HG03469 (cell line): ENCODE measurements at regions not wholly inside any gene's neighbourhood (a gene's known extent, or its start where the extent isn't known, plus 50 kb on each side); places are given as distances from the start of the nearest gene placed in this dataset.
"Not testable (repeated sequence)": the region's sequence is repeated elsewhere in the genome, so short reads cannot be mapped to it uniquely, and the experiment has no call there.

Source experiments
- ATAC-seq: cut with Tn5 transposase; IDR thresholded peaks from one replicate; pipeline ENCODE4 v1.9.1; 2021; ENCODE audit warnings: mild to moderate bottlenecking, moderate library complexity, moderate number of reproducible peaks; ENCODE audit not compliant: unreplicated experiment

DNA sequence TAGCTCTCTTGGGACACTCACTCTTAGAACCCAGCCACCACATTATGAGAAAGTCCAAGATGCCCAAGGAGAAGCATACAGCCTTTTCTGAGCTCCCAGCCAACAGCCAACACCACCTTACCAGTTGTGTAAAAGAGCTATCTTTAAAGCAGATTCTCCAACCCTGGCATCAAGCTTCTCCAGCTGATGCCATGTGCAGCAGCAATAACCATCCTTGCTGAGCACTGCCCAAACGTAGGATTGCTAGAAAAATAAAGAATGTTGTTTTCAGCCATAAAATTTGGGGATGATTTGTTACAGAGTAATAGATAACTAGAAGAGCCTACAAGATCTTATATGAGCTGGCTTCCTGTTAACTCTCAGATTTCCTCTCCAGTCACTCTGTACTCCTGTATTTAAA, 443.7 kb upstream of the DYNLRB2 start:
- no peak for ATAC-seq

DNA sequence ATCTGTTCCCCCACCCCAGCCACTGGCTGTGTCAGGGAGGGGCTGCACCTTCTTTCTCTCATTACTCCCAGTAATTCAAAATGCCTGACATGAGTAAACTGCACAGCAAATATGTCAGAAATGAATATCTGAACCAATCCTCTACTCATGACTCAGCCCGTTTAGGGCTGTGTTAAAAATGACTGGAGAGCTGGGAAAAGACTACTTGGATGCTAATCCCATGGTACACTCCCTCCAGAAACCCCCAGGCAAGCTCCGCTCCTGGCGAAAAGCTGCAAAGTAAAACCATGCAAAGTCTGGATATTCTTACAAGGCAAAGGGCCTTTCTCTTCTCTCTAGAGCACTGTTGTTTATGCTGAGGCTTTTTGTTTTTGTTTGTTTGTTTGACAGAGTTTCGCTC, 448.1 kb upstream of the DYNLRB2 start:
- ATAC-seq, result no peak

DNA sequence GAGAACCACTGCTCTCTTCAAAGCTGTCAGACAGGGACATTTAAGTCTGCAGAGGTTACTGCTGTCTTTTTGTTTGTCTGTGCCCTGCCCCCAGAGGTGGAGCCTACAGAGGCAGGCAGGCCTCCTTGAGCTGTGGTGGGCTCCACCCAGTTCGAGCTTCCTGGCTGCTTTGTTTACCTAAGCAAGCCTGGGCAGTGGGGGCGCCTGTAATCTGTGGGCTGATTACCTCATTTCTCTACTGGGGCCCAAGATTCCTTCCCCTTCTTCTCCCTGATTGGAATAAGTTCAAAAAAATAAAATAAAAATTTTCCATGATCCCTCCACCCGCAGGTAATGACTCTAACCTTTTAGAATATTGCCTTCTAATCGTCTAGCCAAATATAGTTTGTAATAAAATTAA, 449.3 kb upstream of the DYNLRB2 start:
- not testable (repeated sequence) for ATAC-seq

DNA sequence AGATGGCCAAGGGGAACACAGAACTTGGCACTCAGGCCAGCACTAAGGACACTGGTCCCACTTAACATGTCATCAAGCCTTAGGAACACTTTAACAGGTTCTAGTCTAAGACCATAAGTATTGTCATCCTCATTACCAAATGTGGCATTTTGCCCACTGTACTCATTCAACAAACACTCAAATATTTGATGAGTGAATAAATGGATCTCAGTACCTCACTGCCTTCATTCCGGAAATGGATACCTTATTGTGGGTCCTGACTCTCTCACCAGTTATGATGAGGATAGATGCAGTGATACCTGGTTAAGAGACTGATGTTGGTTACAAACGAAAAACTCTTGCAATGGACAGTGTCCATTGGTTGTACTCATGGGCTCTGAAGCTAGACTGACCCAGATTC, 455.2 kb upstream of the DYNLRB2 start:
- no peak for ATAC-seq

DNA sequence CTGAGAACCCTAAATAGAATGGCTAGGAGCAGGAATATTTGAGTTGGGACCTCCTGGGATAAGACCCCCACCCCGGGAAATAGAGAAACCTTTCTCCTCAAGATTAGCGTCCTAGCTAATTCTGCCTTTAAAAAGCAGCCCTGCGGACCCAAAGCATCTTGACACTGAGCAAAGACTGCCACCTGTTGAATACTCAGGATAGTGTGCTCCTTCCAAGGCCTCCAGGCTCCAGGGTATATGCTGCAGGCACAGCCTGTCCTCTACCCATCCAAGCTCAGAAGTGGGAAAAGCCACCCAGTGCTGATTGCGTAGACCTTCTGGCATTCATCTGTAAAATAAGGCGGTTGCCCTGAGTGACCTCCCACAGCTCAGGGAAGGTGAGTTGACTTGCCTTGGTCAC, 456.2 kb upstream of the DYNLRB2 start:
- ATAC-seq, result no peak

DNA sequence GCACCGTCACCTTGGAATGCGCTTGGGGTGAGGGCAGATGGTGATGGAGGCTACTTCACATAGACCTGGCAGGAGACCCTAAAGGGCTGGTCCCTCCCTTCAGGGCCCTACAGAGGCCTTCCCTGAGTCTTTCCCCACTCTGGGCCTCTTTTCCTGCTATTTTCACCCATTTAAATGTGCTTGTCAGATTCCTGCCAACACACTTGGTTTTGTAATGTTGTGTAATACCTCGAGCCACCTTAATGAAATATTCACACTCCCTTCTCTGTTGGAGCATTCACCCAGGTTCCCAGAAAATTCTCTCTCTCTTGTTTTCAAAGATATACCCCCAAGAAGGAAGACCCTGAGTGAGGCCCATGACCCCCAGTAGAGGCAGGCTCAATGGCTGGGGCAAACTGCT, 456.6 kb upstream of the DYNLRB2 start:
- ATAC-seq, result no peak

DNA sequence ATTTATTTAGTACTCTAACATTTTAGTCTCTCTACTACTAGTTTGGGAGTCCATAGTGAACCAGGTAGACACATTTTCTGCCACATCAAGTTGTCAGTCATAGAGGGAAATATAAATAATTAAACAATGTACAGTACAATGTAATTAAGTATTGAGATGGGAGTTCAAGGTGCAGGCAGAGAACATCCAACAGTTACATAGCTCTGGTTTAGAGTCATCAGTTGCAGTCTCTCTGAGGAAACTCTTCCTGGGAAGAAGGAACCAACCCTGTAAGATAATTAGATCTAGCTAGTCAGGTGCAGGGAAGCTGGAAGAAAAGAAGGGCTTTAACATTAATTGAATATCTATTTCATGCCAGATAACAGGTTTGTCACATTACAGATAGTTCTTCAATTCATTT, 457.9 kb upstream of the DYNLRB2 start:
- no peak for ATAC-seq

DNA sequence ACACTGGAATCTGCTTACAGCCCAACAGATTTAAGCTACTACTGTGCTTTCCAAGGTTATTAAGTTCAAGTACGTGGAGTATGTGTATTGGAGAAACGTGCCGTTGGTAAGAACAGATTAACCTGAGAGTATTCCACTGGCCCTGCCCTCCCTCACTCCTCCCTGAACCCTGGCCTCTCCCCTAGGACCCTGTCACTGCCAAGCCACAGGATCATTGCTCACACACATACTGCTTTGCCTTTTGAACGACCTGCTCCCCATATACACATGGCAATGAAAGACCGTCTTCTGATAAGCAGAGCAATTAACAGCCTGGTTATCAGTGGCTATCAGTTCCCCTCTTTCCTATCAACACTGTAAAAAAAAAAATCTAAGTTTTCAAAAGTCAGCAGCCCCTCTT, 458.9 kb upstream of the DYNLRB2 start:
- ATAC-seq, result no peak

DNA sequence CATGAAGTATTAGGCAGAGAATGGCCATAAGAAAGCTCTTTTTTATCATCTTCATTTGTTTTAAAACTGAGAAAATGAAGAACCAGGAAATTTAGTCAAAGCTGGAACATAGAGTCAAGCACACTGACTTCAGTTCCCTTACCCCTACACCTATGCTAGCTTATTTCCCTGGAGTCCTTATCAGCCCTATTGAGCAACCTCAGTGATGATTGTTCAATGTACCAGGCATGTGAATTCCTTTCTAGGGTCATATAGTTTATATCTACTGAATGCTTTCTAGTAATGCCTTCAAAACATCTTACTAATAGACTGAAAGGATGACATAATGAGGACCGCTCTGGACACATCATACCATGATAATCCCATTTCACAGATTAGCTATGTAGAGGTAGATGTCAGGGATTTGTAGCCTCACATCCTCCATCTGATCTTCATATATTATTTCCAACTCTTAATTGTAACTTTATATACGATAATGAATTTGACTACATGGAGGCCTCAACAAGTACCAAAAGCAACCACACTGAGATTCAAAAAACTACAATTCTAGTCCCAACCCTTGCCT, 460.4 kb upstream of the DYNLRB2 start:
- no peak for ATAC-seq

DNA sequence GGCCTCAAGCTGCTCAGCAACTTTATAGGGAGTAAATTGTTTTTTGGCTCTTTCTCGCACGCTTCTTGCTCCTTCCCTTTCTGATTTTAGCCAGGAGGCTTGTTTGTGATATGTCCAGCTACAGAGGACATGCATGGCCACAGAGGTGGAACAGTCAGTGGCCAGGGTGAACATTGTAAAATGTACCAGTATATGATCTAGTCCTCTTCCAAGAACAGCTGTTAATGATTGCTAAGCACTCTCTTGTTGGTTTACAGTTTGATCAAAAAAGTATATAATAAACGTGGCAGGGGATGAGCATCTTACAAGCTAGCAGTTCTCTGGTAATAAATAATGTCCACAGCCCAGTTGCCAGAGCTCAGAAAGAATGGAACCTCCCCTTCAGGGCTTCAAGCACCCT, 461.7 kb upstream of the DYNLRB2 start:
- no peak for ATAC-seq

DNA sequence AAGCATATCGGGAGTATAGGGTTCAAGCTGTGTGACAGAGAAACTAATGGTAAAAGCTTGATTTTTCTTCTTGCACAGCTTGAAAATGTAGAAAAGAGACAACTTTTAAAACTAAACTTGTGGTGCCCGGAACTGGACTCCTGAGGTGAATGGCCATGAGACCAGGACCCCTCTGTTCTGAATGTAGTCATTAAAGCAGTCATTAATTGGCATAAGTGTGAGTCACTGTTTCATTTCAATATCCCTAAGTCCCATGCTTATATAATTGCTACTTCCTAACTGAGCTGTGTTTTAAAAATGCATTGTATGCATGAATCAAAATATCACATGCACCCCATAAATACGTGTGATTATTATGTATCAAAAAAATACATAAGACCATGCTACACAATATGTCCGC, 463.1 kb upstream of the DYNLRB2 start:
- ATAC-seq, result no peak

DNA sequence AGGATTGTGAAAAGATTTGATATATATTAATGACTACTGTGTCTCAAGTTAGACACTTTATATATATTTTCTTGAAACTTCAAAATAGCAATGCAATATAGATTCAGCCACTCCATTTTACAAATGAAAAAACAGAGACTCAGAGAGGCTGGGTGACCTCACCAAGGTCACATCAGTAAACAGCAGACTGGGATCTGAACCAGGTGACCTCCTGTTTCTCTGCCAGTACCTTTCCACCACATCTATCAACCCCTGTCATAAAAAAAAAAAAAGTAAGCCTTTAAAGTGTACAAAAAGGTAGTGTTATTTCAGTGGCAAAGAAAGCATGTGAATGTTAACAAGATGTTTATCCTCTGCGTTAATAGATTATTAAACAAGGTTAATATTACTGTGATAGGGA, 466.5 kb upstream of the DYNLRB2 start:
- ATAC-seq, result no peak

DNA sequence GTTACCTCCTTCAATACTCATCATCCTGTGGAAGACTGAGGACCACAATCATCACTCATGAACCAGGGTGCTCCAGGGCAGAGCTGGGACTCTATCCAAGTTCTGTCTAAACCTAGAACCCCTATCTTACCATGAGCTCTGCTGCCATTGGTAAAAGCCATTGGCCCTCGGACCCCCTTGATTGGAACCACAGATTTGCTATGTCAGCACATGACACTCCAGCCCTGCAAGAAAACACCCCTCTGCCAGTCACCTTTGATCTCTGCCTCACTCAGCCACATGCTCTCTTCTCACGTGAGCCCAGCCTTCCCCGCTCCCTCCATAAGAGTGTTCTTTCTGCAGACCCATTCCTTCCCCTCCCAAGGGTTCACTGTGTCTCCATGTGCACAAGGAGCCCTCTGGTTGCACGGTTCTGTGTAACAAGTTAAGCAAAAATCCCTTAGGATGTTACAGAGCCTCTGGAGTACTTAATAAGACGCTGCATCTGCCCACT, 468.8 kb upstream of the DYNLRB2 start:
- ATAC-seq, result no peak

DNA sequence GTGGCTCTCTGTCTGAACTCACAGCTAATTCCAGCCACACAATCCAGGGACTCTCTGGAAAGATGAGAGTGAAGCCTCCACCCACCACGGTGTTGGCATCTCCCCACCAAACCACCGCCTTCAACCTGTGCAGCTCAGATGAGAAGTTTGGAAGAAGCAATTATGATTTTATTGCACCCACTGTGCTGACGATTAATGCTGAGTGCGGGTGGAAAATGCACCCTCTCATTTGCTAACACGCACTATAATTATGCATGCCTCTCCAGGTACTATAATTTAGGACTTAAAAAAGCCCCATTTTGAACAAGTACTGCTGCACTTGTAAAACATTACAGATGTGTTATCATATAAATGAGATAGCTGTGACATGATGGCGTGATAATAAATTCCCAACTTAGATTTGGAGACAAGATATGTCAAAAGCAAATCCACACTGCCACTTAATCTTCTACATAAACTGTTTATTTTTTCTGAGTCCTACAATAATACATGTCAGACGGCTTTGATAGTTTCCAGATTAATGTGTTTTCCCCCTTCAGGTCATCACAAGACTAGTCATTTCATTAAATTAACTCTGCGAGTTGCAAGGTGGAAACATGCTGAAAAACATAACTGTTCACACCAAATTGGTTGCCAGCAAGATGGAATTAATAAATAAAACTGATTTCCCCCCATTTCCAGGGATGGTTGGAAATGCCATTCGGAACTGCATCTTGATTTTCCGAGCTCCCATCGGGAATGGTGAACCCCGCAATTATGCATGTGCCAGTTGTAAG, 466.5 kb upstream of the MAF start:
- ATAC-seq, result no peak

DNA sequence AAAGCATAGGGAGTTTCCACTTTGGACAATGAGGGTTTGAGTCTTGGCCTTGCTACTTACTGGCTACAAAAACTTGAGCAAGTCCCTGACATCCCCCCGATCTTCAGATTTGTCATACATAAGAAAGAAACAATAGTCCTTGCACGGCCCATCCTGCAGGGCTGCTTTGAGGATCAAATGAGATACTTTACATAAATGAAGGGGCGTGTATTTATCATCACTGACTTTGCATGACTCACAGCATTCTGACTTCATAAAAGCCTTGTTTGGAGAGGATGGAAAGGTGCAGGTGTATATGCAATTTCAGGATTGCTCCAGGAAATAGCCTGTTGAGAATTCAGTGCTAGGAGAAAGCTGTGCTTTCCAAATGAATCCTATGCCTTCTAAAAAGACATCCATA, 465.0 kb upstream of the MAF start:
- ATAC-seq, result no peak

DNA sequence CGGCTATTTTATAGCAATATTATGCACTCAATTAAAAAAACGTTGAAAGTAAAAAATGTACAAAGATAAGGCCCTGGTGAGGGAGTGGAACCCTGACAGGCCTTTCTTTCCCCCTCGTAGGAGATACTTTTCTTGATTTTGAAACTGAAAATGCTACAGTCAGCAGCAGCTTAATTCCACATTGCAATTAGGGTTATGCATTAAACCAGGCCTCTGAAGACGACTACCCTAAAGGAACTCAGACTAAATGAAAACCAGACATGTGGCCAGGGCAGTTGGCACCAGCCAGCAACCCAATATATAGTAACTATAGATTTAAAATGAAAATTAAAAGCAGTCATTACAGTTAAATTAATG, 463.2 kb upstream of the MAF start:
- ATAC-seq, result no peak

DNA sequence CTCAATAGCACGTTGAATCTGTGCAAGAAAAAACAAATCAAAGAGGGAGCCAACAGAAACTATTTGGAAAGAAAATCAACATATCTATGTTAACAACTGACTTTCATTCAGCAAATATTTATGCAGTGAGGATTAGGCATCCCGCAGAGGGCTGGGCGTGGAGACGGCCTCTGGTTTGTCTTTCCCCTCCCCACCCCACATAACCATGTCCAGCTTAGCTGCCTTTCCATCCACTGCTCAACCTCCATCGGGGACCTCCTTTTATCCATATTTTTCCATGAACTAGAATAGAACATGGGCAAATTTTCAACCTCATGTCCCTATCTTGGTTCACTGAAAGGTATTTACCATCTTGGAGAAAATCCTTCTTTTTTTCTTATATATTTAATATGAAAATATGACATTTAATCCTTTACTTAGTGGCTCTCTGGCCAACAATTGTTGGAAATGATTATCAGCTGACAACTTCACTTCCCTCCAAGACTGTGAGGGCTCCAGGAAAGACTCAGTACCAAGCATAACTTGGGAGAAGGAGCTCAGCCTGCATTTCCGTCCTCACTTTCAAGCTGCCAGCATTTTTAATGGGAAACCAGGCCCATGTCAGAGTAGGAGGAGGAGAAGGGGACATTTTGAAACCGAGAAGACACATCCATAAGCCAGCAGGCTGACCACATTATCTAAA, 462.6 kb upstream of the MAF start:
- ATAC-seq, result no peak

DNA sequence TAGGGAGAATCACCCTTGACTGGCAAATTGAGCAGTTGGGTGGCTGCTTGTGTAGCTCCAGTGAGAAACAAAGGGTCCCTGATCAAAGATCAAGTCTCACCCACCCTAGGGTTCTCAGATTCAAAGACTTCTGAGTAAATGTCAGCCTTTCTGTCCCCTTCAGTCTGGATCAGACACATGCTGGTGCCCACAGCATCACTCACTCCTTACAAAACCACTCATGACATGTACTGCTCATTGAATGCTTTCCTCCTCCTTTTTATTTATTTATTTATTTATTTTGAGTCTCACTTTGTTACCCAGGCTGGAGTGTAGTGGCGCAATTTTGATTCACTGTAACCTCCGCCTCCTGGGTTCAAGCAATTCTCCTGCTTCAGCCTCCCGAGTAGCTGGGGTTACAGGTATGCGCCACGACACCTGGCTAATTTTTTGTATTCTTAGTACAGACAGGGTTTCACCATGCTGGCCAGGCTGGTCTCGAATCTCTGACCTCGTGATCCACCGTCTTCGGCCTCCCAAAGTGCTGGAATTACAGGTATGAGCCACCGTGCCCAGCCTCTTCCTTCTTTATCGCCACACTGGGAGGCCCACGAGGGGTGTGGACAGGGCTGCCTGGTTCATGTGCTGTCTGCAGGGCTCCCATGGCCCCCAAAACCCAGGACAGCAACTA, 462.0 kb upstream of the MAF start:
- ATAC-seq, result no peak

DNA sequence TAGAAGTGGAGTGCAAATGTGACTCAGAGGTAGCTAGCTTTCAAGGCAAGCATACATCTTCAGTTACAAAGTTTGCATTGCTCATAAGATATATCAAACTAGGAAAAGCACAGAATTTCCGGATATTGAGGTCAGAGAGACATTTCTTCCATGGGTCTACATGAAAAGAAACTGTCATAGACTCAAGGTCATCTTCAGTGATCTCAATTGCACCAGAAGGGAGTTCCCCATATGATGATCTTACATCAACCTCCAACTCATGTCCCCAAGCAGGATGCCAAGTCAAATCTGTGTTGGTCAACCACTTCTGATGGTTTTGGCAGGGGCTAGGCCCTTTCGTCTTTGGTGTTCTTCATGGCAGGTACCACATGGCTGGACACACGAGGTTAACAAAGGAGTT, 459.9 kb upstream of the MAF start:
- no peak for ATAC-seq

DNA sequence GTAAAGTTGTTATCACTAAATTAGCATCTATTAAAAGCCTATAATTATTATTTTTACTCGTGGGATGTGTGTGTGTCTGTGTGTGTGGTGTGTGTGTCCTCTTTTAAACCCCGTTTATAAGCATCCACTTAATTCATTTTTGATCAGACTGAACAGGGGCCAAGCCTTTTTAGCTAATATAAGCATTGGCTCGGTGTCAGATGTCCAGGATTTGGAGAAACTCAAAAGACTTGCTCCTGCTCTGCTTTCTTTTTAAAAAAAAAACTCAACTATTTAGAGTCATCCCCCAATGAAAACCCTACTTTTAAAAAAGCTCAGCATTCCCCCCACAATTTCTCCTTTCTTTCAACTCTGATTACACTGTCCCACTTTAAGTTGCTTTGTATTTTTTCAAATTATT, 459.3 kb upstream of the MAF start:
- ATAC-seq, result no peak

DNA sequence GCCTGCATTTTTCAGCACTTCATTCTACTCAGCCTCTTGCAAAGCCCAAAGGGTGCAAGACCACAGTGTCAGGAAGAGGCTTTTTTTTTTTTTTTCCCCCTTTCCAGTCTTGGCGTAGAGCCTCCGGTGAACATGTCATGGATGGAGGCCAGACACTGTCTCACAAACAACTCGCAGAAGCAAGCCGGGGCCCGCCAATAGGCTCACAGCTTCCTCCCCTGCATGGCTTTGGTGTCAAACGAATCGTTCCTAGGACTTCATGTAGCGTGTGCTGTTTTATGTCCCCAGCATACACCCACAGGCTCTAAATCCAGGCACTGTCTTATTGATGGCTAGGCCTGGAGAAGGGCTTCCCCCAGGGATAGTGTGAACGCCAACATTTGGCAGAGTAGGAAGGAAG, 457.7 kb upstream of the MAF start:
- no peak for ATAC-seq

DNA sequence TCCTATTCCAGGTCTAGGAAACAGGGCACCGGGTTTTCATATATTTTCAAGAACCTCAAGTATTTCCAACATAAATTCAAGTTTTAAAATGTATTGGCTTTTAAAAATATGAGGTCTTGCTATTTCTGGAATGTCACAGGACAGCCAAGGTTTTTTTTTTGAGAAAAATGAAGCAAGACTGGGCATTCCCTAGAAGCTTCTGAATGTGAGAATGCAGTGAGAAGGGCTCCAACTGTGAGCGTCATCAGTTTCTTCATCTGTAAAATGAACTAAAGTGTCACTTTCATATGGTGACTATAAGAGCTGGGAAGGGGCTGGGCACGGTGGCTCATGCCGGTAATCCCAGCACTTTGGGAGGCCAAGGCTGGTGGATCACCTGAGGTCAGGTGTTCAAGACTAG, 455.8 kb upstream of the MAF start:
- ATAC-seq, result no peak
